ENCODE measurements at regions not wholly inside any gene's neighbourhood (a gene's known extent, or its start where the extent isn't known, plus 50 kb on each side); places are given as distances from the start of the nearest gene placed in this dataset.
"Not testable (repeated sequence)": the region's sequence is repeated elsewhere in the genome, so short reads cannot be mapped to it uniquely, and the experiment has no call there.

- H3K4me1 ChIP-seq, result no peaks in the 10 kb centered on the region
- in situ Hi-C loops (cut with MboI; ENCODE audit: low pct_ligation_motif_present in 1 of 4, low pct_unique_long_range_greater_than_20kb in 1 of 4, low sequenced_read_pairs in 3 of 4) (no loop called here), intact Hi-C loops (cut with DNase I; ENCODE audit: low total_unique reads) (no loop called here)
- H3K9me3 ChIP-seq, result no peaks in the 10 kb centered on the region
- WGBS, 2 donors (ENCODE audit: low coverage in 1 of 2), result 58 to 66% methylated on average over 2 of the region's 2 CpGs
- no peak for DNase-seq
- TF ChIP-seq POLR2AphosphoS5 (IDR thresholded peaks at IDR 0.05) (no peak), POLR2A (IDR thresholded peaks at IDR 0.05) (no peak), CTCF (IDR thresholded peaks at IDR 0.05) (no peak), EP300 (IDR thresholded peaks at IDR 0.05; ENCODE audit: low read depth) (no peak)
- no peak overlapping the region for H3K4me3 ChIP-seq
- H3K27me3 ChIP-seq, result no peaks in the 10 kb centered on the region
- H3K36me3 ChIP-seq, result no peaks in the 10 kb centered on the region
- H3K27ac ChIP-seq, result no peak overlapping the region
These were observed 835.6 kb upstream of the MIR17HG start for GRCh38 chr13:90511903-90512302.

GRCh38 chr13:90514712-90515111, 832.8 kb upstream of the MIR17HG start:
- intact Hi-C loops (cut with DNase I; ENCODE audit: low total_unique reads); H3K4me3 ChIP-seq; DNase-seq; H3K9me3 ChIP-seq; in situ Hi-C loops (cut with MboI; ENCODE audit: low pct_ligation_motif_present in 1 of 4, low pct_unique_long_range_greater_than_20kb in 1 of 4, low sequenced_read_pairs in 3 of 4); H3K27ac ChIP-seq; H3K4me1 ChIP-seq; H3K27me3 ChIP-seq; H3K36me3 ChIP-seq: not testable (repeated sequence)
- WGBS, 2 donors (ENCODE audit: low coverage in 1 of 2), result 94 to 100% methylated on average over 1 to 12 of the region's 12 CpGs

DNA sequence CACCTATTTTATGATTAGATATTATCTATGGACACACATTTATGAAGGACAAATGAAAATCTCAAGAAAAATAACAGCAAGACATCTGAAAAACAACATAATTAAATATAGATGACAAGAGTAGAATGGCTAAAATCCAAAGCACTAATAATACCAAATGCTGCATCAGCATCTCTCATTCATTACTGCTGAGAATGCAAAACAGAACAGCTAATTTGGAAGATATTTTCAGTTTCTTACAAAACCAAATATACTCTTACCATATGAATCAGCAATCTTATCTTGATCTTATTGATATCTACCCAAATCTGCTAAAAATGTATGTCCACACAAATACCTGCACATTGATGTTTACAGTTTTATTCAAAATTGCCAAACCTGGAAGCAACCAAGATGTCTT, 829.1 kb upstream of the MIR17HG start:
- Histone ChIP-seq H3K27ac (no peak overlapping the region), H3K4me1 (no peaks in the 10 kb centered on the region), H3K27me3 (no peaks in the 10 kb centered on the region), H3K9me3 (no peaks in the 10 kb centered on the region), H3K36me3 (no peaks in the 10 kb centered on the region), H3K4me3 (no peak overlapping the region)
- no peak for DNase-seq
- in situ Hi-C loops (cut with MboI; ENCODE audit: low pct_ligation_motif_present in 1 of 4, low pct_unique_long_range_greater_than_20kb in 1 of 4, low sequenced_read_pairs in 3 of 4) (no loop called here), intact Hi-C loops (cut with DNase I; ENCODE audit: low total_unique reads) (no loop called here)
- TF ChIP-seq EP300 (IDR thresholded peaks at IDR 0.05; ENCODE audit: low read depth) (no peak), CTCF (IDR thresholded peaks at IDR 0.05) (no peak), POLR2A (IDR thresholded peaks at IDR 0.05) (no peak), POLR2AphosphoS5 (IDR thresholded peaks at IDR 0.05) (no peak)

DNA sequence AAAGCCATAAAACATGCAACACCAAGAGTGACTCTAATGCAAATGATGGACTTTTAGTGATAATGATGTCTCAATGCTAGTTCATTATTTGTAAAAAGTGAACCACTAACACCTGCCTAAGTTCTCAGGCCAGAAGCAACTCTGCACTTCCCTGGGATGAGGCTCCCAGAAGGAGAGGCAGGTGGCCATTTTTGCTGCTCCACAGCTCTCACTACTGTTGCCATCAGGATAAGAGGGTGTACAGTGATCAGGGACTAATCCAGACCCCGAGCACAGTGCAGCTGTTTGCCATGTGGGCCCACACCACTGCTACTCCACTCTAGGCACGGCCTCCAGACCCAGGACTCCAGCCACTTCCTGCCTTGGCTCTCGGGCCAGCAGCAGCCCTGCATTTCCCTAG, 828.3 kb upstream of the MIR17HG start:
- no peak for DNase-seq
- intact Hi-C loops (cut with DNase I; ENCODE audit: low total_unique reads), result no loop called here

More for the DNA sequence above, 828.3 kb upstream of the MIR17HG start:
- WGBS, 2 donors (ENCODE audit: low coverage in 1 of 2), result 39% methylated on average over 3 of the region's 3 CpGs; no CpG with 5 or more reads in 1 of the 2 donors
- in situ Hi-C loops (cut with MboI; ENCODE audit: low pct_ligation_motif_present in 1 of 4, low pct_unique_long_range_greater_than_20kb in 1 of 4, low sequenced_read_pairs in 3 of 4), result no loop called here
- Histone ChIP-seq H3K4me1 (no peaks in the 10 kb centered on the region), H3K4me3 (no peak overlapping the region), H3K27ac (no peak overlapping the region), H3K9me3 (no peaks in the 10 kb centered on the region), H3K27me3 (no peaks in the 10 kb centered on the region), H3K36me3 (no peaks in the 10 kb centered on the region)
- TF ChIP-seq CTCF (IDR thresholded peaks at IDR 0.05) (no peak), EP300 (IDR thresholded peaks at IDR 0.05; ENCODE audit: low read depth) (no peak), POLR2AphosphoS5 (IDR thresholded peaks at IDR 0.05) (no peak), POLR2A (IDR thresholded peaks at IDR 0.05) (no peak)
